Ovary (tissue), 3 donors: ENCODE measurements at regions not wholly inside any gene's neighbourhood (a gene's known extent, or its start where the extent isn't known, plus 50 kb on each side); places are given as distances from the start of the nearest gene placed in this dataset.

Experiments
- EP300 ChIP-seq: sonication (generic); formaldehyde crosslinking; IDR thresholded peaks from one replicate; pipeline ENCODE4 v1.6.1; 2017; ENCODE audit warnings: antibody characterized with exemption
- POLR2A ChIP-seq: fragments of 450-650 bp; IDR thresholded peaks from one replicate; pipeline ENCODE4 v1.6.1; 2017; ENCODE audit warnings: antibody characterized with exemption, mild to moderate bottlenecking, moderate library complexity
- TF ChIP-seq, protein P1 (sequence below), 3 donors: fragments of 450-650 bp in 2 of 3; fragments of 200-600 bp in 1 of 3; IDR thresholded peaks; one replicate each; pipeline versions ENCODE4 v1.5.1 to v1.8.0; 2016 to 2022; ENCODE audit warnings: antibody characterized with exemption in 3 of 3, mild to moderate bottlenecking in 1 of 3
- donor health status: DM: no; HTN: no; CAD: no.

DNA sequence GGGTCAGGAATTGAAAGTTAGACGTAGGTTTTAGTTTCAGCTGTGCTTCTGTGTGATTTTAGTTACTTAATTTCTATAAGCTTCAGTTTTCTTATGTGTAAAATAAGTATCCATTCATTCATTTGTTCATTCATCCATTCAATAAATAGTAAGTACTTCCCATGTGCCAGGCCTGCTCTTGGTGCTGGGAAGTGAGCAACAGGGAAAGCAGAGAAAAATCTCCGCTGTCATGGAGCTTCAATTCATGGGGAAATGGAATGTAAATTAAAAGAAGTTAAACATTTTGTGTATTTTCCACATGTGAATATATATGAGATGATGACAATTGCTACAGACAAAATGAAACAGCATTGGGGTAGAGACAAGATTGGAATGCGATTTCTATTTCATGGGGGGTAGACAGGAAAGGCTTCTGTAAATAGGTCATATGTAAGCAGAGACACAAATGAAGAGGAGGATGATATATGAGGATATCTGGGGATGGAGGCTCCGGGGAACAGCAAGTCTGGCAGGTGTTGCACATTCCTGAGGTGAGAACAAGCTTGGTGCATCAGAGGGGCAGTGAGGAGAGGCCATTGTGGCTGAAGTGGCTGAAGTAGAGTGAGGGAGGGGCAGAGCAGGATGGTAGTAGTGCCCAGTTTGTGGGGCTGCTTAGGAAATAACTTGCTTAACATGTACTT, 66.2 kb downstream of the FHIP1A start:
- TF ChIP-seq POLR2A (no peak), EP300 (no peak)
- TF ChIP-seq, protein P1, sequence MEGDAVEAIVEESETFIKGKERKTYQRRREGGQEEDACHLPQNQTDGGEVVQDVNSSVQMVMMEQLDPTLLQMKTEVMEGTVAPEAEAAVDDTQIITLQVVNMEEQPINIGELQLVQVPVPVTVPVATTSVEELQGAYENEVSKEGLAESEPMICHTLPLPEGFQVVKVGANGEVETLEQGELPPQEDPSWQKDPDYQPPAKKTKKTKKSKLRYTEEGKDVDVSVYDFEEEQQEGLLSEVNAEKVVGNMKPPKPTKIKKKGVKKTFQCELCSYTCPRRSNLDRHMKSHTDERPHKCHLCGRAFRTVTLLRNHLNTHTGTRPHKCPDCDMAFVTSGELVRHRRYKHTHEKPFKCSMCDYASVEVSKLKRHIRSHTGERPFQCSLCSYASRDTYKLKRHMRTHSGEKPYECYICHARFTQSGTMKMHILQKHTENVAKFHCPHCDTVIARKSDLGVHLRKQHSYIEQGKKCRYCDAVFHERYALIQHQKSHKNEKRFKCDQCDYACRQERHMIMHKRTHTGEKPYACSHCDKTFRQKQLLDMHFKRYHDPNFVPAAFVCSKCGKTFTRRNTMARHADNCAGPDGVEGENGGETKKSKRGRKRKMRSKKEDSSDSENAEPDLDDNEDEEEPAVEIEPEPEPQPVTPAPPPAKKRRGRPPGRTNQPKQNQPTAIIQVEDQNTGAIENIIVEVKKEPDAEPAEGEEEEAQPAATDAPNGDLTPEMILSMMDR (IDR thresholded peaks at IDR 0.05) = no peak
